HL-60 (cell line): ENCODE measurements at regions not wholly inside any gene's neighbourhood (a gene's known extent, or its start where the extent isn't known, plus 50 kb on each side); places are given as distances from the start of the nearest gene placed in this dataset.

Experiments used
- DNase-seq, 2 experiments: peaks; one replicate each; pipeline ENCODE4 v3.0.0-alpha.2; 2010 to 2020; ENCODE audit warnings: low read depth in 1 of 2, low spot score in 1 of 2
- H3K27ac ChIP-seq: fragments of 250-450 bp; sonication (Bioruptor Pico); replicated peaks from 2 replicates; pipeline ENCODE4 v1.5.1; 2020; ENCODE audit warnings: mild to moderate bottlenecking, moderate library complexity
- H3K27me3 ChIP-seq: fragments of 250-450 bp; sonication (Bioruptor Pico); 2 replicates; pipeline ENCODE4 v1.5.1; 2021; ENCODE audit warnings: mild to moderate bottlenecking, moderate library complexity; ENCODE audit not compliant: insufficient read depth, poor library complexity, severe bottlenecking
- H3K4me3 ChIP-seq: replicated peaks from 2 replicates; pipeline ENCODE4 v1.5.1; 2011; ENCODE audit warnings: mild to moderate bottlenecking, control low read depth, low read length; ENCODE audit not compliant: insufficient read depth
- GABPA ChIP-seq: IDR thresholded peaks from 2 replicates; pipeline ENCODE4 v1.6.1; 2012; ENCODE audit warnings: low read depth
- POLR2AphosphoS5 ChIP-seq: IDR thresholded peaks from 2 replicates; pipeline ENCODE4 v1.6.1; 2012; ENCODE audit warnings: low read depth
- SPI1 ChIP-seq: IDR thresholded peaks from 2 replicates; pipeline ENCODE4 v1.6.1; 2012; ENCODE audit warnings: low read depth, mild to moderate bottlenecking, borderline replicate concordance
- TF ChIP-seq, protein P1 (sequence below): IDR thresholded peaks from 2 replicates; pipeline ENCODE4 v1.6.1; 2012; ENCODE audit warnings: low read depth; ENCODE audit not compliant: insufficient replicate concordance
- TF ChIP-seq, protein P2 (sequence below): IDR thresholded peaks from one replicate; pipeline ENCODE4 v1.5.1; 2011; ENCODE audit warnings: low read length, control low read depth, inconsistent platforms; ENCODE audit not compliant: insufficient read depth

DNA sequence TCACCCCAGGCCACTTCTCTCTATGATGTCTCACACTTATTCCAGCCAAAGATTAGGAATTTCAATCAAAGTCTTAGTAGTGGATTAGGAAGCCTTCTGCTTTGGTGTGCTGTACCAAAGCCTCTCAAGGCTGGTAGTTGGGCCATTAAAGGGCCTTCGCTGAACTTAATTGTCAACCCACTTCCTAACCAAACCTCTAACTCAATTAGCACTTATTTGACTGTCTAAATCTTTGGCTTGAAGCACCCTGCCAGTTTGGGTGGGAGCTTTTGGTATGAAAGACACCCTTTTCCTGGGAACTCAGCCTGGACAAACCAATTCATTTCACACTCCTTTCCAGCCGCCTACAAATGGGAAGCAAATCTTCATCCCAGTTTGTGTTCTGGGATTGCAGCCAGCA is 81.5 kb downstream of the BMP2 start:
- Histone ChIP-seq H3K27me3 (no peaks in the 10 kb centered on the region), H3K27ac (no peak overlapping the region), H3K4me3 (no peak overlapping the region)
- TF ChIP-seq, protein P1, sequence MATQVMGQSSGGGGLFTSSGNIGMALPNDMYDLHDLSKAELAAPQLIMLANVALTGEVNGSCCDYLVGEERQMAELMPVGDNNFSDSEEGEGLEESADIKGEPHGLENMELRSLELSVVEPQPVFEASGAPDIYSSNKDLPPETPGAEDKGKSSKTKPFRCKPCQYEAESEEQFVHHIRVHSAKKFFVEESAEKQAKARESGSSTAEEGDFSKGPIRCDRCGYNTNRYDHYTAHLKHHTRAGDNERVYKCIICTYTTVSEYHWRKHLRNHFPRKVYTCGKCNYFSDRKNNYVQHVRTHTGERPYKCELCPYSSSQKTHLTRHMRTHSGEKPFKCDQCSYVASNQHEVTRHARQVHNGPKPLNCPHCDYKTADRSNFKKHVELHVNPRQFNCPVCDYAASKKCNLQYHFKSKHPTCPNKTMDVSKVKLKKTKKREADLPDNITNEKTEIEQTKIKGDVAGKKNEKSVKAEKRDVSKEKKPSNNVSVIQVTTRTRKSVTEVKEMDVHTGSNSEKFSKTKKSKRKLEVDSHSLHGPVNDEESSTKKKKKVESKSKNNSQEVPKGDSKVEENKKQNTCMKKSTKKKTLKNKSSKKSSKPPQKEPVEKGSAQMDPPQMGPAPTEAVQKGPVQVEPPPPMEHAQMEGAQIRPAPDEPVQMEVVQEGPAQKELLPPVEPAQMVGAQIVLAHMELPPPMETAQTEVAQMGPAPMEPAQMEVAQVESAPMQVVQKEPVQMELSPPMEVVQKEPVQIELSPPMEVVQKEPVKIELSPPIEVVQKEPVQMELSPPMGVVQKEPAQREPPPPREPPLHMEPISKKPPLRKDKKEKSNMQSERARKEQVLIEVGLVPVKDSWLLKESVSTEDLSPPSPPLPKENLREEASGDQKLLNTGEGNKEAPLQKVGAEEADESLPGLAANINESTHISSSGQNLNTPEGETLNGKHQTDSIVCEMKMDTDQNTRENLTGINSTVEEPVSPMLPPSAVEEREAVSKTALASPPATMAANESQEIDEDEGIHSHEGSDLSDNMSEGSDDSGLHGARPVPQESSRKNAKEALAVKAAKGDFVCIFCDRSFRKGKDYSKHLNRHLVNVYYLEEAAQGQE, result no peak
- TF ChIP-seq, protein P2, sequence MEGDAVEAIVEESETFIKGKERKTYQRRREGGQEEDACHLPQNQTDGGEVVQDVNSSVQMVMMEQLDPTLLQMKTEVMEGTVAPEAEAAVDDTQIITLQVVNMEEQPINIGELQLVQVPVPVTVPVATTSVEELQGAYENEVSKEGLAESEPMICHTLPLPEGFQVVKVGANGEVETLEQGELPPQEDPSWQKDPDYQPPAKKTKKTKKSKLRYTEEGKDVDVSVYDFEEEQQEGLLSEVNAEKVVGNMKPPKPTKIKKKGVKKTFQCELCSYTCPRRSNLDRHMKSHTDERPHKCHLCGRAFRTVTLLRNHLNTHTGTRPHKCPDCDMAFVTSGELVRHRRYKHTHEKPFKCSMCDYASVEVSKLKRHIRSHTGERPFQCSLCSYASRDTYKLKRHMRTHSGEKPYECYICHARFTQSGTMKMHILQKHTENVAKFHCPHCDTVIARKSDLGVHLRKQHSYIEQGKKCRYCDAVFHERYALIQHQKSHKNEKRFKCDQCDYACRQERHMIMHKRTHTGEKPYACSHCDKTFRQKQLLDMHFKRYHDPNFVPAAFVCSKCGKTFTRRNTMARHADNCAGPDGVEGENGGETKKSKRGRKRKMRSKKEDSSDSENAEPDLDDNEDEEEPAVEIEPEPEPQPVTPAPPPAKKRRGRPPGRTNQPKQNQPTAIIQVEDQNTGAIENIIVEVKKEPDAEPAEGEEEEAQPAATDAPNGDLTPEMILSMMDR, result no peak
- TF ChIP-seq GABPA, result no peak
- no peak for TF ChIP-seq POLR2AphosphoS5
- TF ChIP-seq SPI1, result no peak
- DNase-seq, result no peak

DNA sequence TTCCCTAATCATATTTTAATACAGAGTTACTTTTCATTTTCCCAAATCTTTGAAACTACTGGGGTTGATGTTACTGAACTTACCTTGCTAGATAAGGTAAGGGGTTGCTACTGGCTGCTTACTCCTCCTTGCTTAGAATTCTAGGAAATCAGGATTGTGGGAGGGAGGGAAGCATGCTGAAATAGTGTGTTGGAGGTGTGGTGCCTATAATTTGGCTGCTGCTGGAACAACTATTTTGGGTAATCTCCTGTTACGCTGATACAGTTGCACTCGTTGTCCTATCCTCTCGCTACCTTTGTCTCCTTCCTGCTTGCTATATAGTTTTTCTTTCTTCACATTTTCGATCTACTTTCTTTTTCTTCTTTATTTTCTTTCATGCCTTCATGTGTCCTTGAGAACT is 83.7 kb downstream of the BMP2 start:
- DNase-seq, result no peak
- Histone ChIP-seq H3K4me3 (no peak overlapping the region), H3K27ac (no peak overlapping the region), H3K27me3 (no peaks in the 10 kb centered on the region)
- TF ChIP-seq GABPA (no peak), POLR2AphosphoS5 (no peak), SPI1 (no peak)
- TF ChIP-seq, protein P2, result no peak

DNA sequence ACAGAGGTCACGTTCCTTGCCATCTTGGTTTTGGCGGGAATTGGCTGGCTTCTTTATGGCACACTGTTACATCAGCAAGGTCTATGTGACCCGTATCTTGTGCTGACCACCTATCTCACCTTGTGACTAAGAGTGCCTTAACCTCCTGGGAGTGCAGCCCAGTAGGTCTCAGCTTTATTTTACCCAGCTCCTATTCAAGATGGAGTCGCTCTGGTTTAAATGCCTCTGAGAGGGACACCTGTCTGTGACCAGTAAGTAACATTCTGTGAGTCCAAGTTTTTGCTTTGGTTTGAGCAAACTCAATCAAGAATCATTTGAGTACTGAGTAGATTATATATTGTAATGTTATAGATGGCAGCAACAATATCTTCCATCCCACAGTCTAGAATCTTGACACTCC is 85.0 kb downstream of the BMP2 start:
- TF ChIP-seq, protein P2, result no peak
- TF ChIP-seq POLR2AphosphoS5, result no peak
- no peak for TF ChIP-seq GABPA
- TF ChIP-seq SPI1, result no peak
- TF ChIP-seq, protein P1, result no peak
- no peaks in the 10 kb centered on the region for H3K27me3 ChIP-seq
- no peak overlapping the region for H3K27ac ChIP-seq
- no peak for DNase-seq
- H3K4me3 ChIP-seq, result no peak overlapping the region

DNA sequence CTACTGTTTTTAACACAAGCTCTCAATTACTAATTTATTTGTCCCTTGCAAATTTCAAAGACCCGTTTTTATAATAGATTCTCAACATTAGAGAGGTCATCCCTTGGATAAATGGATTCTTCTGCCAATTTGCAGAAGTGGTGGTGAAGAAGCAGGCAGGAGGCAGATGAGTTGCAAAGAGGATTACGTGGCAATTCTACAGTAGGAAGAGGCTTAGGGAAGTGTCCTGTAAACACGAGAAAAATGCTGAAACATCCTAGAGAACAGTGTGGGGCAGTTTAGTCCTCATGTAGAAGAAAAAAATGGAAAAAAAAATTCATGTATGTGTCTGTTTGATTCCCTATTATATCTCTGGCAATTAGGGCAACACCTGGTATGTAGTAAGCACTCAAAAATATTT is 87.6 kb downstream of the BMP2 start:
- Histone ChIP-seq H3K27ac (peak overlapping the region; percentile 15), H3K4me3 (no peak overlapping the region), H3K27me3 (no peaks in the 10 kb centered on the region)
- TF ChIP-seq, protein P2, result no peak
- peak; percentile 86 for TF ChIP-seq SPI1
- DNase-seq, result peak in 1 of 2 experiments; percentile 39
